ENCODE measurements at regions not wholly inside any gene's neighbourhood (a gene's known extent, or its start where the extent isn't known, plus 50 kb on each side); places are given as distances from the start of the nearest gene placed in this dataset.

DNA sequence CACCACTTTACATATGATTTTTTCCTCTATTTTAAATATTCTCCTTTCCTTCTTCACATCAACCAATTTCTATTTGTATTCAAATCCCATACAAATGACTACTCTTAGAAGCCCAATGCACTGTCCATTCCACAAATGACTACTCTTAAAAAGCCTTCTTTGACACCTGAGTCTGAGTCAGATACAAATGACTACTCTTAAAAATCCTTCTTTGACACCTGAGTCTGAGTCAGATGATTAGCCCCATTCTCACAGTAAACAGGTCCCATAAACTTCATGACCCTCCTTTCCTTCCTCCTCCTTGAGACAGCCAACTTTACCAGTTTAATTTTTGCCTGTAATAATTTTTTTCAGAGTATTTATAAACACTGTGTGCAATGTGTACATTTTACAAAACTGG is 231.3 kb upstream of the USP25 start:
- no peak for TF ChIP-seq CTCF (IDR thresholded peaks at IDR 0.05)
- no peak for TF ChIP-seq POLR2A (IDR thresholded peaks at IDR 0.05)

All from heart left ventricle (tissue), 13 donors.